ENCODE measurements at regions not wholly inside any gene's neighbourhood (a gene's known extent, or its start where the extent isn't known, plus 50 kb on each side); places are given as distances from the start of the nearest gene placed in this dataset.

DNA sequence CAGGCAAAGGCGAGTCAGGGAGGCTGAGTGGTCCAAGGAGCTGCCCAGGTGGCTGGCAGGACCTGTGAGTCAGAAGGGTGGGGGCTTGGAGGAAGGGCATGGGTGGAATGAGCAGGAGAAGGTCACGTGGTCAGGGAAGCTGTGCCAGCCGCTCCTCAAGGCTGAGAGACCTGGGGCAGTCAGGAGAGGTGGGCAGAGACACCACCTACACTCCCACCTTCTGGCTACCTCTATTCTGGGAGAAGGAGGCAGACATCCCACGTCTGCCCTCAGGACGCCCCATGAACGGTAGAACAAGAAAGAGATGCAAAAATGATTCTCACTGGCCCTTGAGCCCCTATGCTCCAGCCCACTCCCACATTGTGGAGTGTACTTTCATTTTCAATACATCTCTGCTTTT lies 151.8 kb upstream of the RAB4A start:
- ATAC-seq (no peak), DNase-seq (no peak)
- TF ChIP-seq, protein P1, sequence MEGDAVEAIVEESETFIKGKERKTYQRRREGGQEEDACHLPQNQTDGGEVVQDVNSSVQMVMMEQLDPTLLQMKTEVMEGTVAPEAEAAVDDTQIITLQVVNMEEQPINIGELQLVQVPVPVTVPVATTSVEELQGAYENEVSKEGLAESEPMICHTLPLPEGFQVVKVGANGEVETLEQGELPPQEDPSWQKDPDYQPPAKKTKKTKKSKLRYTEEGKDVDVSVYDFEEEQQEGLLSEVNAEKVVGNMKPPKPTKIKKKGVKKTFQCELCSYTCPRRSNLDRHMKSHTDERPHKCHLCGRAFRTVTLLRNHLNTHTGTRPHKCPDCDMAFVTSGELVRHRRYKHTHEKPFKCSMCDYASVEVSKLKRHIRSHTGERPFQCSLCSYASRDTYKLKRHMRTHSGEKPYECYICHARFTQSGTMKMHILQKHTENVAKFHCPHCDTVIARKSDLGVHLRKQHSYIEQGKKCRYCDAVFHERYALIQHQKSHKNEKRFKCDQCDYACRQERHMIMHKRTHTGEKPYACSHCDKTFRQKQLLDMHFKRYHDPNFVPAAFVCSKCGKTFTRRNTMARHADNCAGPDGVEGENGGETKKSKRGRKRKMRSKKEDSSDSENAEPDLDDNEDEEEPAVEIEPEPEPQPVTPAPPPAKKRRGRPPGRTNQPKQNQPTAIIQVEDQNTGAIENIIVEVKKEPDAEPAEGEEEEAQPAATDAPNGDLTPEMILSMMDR (IDR thresholded peaks at IDR 0.05): no peak
- TF ChIP-seq POLR2A (IDR thresholded peaks at IDR 0.05): no peak
- H3K27me3 ChIP-seq: peaks cover 0 to 20% (median 0%) of the 10 kb centered on the region in 9 donors
- peak overlapping the region in 1 of 12 donors; percentile 76 for H3K27ac ChIP-seq
- H3K4me1 ChIP-seq: peaks cover 0 to 11% (median 0%) of the 10 kb centered on the region in 12 donors
- H3K36me3 ChIP-seq: no peaks in the 10 kb centered on the region
- no peak overlapping the region for H3K4me3 ChIP-seq
- WGBS, 4 donors: 92 to 97% (median 95%) methylated on average over 6 of the region's 6 CpGs
- H3K9me3 ChIP-seq: no peaks in the 10 kb centered on the region
- intact Hi-C loops (cut with DNase I): no loop called here

DNA sequence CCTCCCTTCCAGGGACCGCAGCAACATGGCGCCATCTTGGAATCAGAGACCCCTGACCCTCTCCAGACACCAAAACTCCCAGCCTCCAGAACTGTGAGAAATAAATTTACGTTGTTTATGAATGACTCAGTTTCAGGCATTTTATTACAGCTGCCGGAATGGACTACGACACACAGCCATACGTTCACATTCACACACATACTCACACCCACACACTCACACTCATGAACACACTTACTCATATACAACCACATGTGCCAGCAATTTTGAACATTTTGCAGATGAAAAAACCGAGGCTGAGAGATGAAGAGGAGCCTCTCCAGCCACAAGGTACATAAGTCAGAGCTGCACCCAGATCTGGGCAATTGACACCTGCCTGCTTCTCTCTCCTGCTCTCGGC lies 151.0 kb upstream of the RAB4A start:
- intact Hi-C loops (cut with DNase I): no loop called here
- 81 to 95% (median 90%) methylated on average over 8 of the region's 8 CpGs for WGBS, 4 donors
- ATAC-seq: no peak
- Histone ChIP-seq H3K4me3 (no peak overlapping the region), H3K36me3 (no peaks in the 10 kb centered on the region), H3K4me1 (peaks cover 0 to 11% (median 0%) of the 10 kb centered on the region in 12 donors), H3K9me3 (no peaks in the 10 kb centered on the region), H3K27me3 (peaks cover 0 to 20% (median 0%) of the 10 kb centered on the region in 9 donors), H3K27ac (peak overlapping the region in 1 of 12 donors; percentile 76)
- no peak for TF ChIP-seq POLR2A (IDR thresholded peaks at IDR 0.05)
- TF ChIP-seq, protein P1 (IDR thresholded peaks at IDR 0.05): no peak
- no peak for DNase-seq

DNA sequence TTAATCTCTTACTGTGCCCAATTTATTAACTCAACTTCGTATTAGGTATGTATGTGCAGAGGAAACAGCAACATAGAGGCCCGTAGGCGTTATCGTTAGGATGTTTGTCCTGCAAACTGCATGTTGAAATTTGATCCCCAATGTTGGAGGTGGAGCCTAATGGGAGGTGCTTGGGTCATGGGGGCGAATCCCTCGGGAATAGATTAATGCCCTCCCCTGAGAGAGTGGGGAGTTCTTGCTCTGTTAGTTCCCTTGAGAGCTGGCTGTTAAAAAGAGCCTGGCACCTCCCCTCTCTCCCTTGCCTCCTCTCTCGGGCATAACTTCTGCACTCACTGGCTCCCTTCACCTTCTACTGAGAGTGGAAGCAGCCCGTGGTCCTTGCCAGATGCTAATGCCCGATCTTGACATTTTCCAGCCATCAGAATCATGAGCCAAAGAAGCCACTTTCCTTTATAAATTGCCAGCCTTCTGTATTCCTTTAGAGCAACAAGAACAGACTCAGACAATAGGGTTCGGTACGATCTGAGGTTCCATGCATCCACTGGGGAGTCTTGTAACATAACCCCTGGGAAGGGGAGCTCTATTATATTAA lies 149.0 kb upstream of the RAB4A start:
- DNase-seq (no peak), ATAC-seq (no peak)
- Histone ChIP-seq H3K4me1 (peaks cover 0 to 11% (median 0%) of the 10 kb centered on the region in 12 donors), H3K27me3 (peaks cover 0 to 9% (median 0%) of the 10 kb centered on the region in 9 donors), H3K27ac (peak overlapping the region in 1 of 12 donors; percentile 53), H3K36me3 (no peaks in the 10 kb centered on the region), H3K9me3 (no peaks in the 10 kb centered on the region), H3K4me3 (no peak overlapping the region)
- intact Hi-C loops (cut with DNase I): loop anchor here in 1 of 10 donors (2.0 kb wide), 1 partner anchor 25 kb away; no protein-coding TSS in a partner anchor
- TF ChIP-seq, protein P1 (IDR thresholded peaks at IDR 0.05): no peak
- TF ChIP-seq POLR2A (IDR thresholded peaks at IDR 0.05): no peak
- WGBS, 4 donors: 67 to 79% (median 75%) methylated on average over 11 of the region's 11 CpGs

- H3K9me3 ChIP-seq: no peaks in the 10 kb centered on the region
- H3K36me3 ChIP-seq: no peaks in the 10 kb centered on the region
- H3K4me3 ChIP-seq: no peak overlapping the region
- H3K27me3 ChIP-seq: peaks cover 0 to 9% (median 0%) of the 10 kb centered on the region in 9 donors
- peaks cover 0 to 9% (median 1%) of the 10 kb centered on the region in 12 donors for H3K4me1 ChIP-seq
- TF ChIP-seq, protein P1 (IDR thresholded peaks at IDR 0.05): no peak
- no peak for TF ChIP-seq POLR2A (IDR thresholded peaks at IDR 0.05)
- WGBS, 4 donors: 79 to 85% (median 83%) methylated on average over 6 of the region's 6 CpGs
- no peak for ATAC-seq
- DNase-seq: no peak
- H3K27ac ChIP-seq: peak overlapping the region in 1 of 12 donors; percentile 53
- intact Hi-C loops (cut with DNase I): loop anchor here in 1 of 10 donors (2.0 kb wide), 1 partner anchor 26 kb away; no protein-coding TSS in a partner anchor
Measured at GRCh38 chr1:229122606-229123005, 148.3 kb upstream of the RAB4A start.
